Neutrophil (primary cell): ENCODE measurements at regions not wholly inside any gene's neighbourhood (a gene's known extent, or its start where the extent isn't known, plus 50 kb on each side); places are given as distances from the start of the nearest gene placed in this dataset.

Source experiments
- H3K27ac ChIP-seq: fragments of 200-600 bp; sonication (generic); 2 replicates; pipeline ENCODE4 v1.5.1; 2016; ENCODE audit warnings: mild to moderate bottlenecking, moderate library complexity
- H3K27me3 ChIP-seq: fragments of 200-600 bp; sonication (generic); 2 replicates; pipeline ENCODE4 v1.6.0; 2016; ENCODE audit warnings: mild to moderate bottlenecking
- H3K36me3 ChIP-seq: fragments of 200-600 bp; sonication (generic); 2 replicates; pipeline ENCODE4 v1.5.1; 2017
- H3K4me1 ChIP-seq, 2 experiments: fragments of 200-600 bp in 1 of 2; sonication (generic) in 1 of 2; 1 replicate in 1 of 2; 2 replicates in 1 of 2; pipeline versions ENCODE4 v1.5.1 to v1.6.1; 2013 to 2016; ENCODE audit warnings: low read depth in 1 of 2, low read length in 1 of 2, mild to moderate bottlenecking in 1 of 2, moderate library complexity in 1 of 2; ENCODE audit not compliant: control insufficient read depth in 1 of 2, insufficient read depth in 1 of 2
- H3K4me3 ChIP-seq, 2 experiments: fragments of 200-600 bp in 1 of 2; sonication (generic) in 1 of 2; 1 replicate in 1 of 2; 2 replicates in 1 of 2; pipeline ENCODE4 v1.5.1; 2013 to 2016; ENCODE audit warnings: low read depth in 1 of 2, low read length in 1 of 2, mild to moderate bottlenecking in 1 of 2, moderate library complexity in 1 of 2
- H3K9me3 ChIP-seq: fragments of 200-600 bp; sonication (generic); 2 replicates; pipeline ENCODE4 v1.5.1; 2016
- CTCF ChIP-seq: fragments of 200-600 bp; sonication (generic); IDR thresholded peaks from 2 replicates; pipeline ENCODE4 v1.5.1; 2016; ENCODE audit warnings: antibody characterized with exemption

GRCh38 chr2:204365811-204366210, 179.5 kb upstream of the PARD3B start:
- no peaks in the 10 kb centered on the region for H3K9me3 ChIP-seq
- no peaks in the 10 kb centered on the region for H3K36me3 ChIP-seq
- no peaks in the 10 kb centered on the region for H3K4me1 ChIP-seq
- H3K27me3 ChIP-seq = no peaks in the 10 kb centered on the region
- no peak overlapping the region for H3K27ac ChIP-seq
- no peak overlapping the region for H3K4me3 ChIP-seq
- TF ChIP-seq CTCF = no peak

DNA sequence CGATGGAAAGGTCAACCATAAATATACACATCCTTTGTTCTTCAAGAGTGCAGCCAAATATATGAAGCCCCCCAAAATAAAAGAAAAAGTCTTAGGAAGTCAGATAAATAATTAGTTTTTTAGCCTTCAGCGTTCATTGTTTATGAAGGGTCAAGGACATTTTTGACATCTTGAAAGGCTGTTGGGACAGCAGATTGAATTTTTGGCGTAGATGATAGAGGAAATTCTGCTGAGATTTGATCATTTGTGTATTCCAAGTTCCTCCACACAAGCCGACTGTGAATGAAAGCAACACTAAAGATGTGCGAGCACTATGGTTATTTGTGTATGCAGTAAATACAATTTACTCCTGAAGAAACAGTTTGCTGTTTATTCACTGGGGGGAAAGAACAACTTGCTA, 177.8 kb upstream of the PARD3B start:
- no peak for TF ChIP-seq CTCF

GRCh38 chr2:204370172-204370718, 175.0 kb upstream of the PARD3B start:
- Histone ChIP-seq H3K27ac (no peak overlapping the region), H3K4me3 (no peak overlapping the region), H3K36me3 (no peaks in the 10 kb centered on the region), H3K27me3 (no peaks in the 10 kb centered on the region), H3K4me1 (no peaks in the 10 kb centered on the region), H3K9me3 (no peaks in the 10 kb centered on the region)
- TF ChIP-seq CTCF = no peak

More for the DNA sequence above, 177.8 kb upstream of the PARD3B start:
- no peaks in the 10 kb centered on the region for H3K9me3 ChIP-seq
- H3K4me1 ChIP-seq = no peaks in the 10 kb centered on the region
- no peak overlapping the region for H3K27ac ChIP-seq
- no peak overlapping the region for H3K4me3 ChIP-seq
- H3K27me3 ChIP-seq = no peaks in the 10 kb centered on the region
- H3K36me3 ChIP-seq = no peaks in the 10 kb centered on the region

GRCh38 chr2:204373942-204374341, 171.3 kb upstream of the PARD3B start:
- TF ChIP-seq CTCF = no peak
- no peaks in the 10 kb centered on the region for H3K4me1 ChIP-seq
- H3K4me3 ChIP-seq = no peak overlapping the region
- no peaks in the 10 kb centered on the region for H3K36me3 ChIP-seq
- H3K27me3 ChIP-seq = no peaks in the 10 kb centered on the region
- H3K27ac ChIP-seq = no peak overlapping the region
- H3K9me3 ChIP-seq = no peaks in the 10 kb centered on the region

DNA sequence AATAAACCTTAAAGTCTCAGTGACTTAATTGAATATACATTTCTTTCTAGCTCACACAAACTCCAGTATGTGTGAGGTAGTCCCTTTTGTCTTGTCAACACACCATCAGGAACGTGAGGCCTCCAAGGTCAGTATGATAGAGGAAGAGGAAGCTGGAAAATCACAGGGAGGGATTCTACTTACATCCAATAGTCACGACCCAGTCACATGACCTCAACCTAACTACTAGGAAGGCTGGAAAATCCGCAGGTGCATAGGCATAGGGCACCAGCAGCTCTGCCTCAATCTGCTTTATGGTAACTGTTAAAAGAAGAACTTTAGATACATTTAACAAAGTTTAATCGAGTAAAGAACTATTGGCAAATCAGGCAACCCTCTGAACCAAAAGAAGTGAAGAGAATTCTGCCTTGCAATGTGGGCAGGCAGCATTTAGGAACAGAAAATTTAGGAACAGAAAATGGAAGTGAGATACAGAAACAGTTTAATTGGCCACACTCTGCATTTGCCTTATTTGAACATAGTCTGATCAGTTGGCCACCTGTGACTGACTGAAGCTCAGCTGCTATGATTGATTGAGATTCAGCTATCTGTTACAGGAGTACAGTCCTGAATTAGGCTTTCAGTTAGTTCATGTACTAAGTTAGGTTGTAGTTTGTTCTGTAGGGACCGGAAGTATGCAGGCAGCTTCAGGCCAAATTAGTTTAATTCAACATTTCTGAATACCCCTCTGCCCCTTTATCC, 165.0 kb upstream of the PARD3B start:
- Histone ChIP-seq H3K4me1 (no peaks in the 10 kb centered on the region), H3K9me3 (no peaks in the 10 kb centered on the region), H3K27ac (no peak overlapping the region), H3K4me3 (no peak overlapping the region), H3K36me3 (no peaks in the 10 kb centered on the region), H3K27me3 (no peaks in the 10 kb centered on the region)
- TF ChIP-seq CTCF = no peak
